IPS-18c (cell line): ENCODE measurements at regions not wholly inside any gene's neighbourhood (a gene's known extent, or its start where the extent isn't known, plus 50 kb on each side); places are given as distances from the start of the nearest gene placed in this dataset.
"Not testable (repeated sequence)": the region's sequence is repeated elsewhere in the genome, so short reads cannot be mapped to it uniquely, and the experiment has no call there.

Experiments
- H3K4me3 ChIP-seq: 2 replicates; pipeline ENCODE4 v1.7.0; 2013; ENCODE audit warnings: low read depth, mild to moderate bottlenecking, low read length, moderate library complexity; ENCODE audit not compliant: insufficient read depth
- H3K9me3 ChIP-seq: one replicate; pipeline ENCODE4 v1.6.1; 2013; ENCODE audit warnings: mild to moderate bottlenecking, low read length, moderate library complexity; ENCODE audit not compliant: control insufficient read depth, insufficient read depth

- Histone ChIP-seq H3K4me3 (no peak overlapping the region), H3K9me3 (peaks cover 12% of the 10 kb centered on the region)
Observed at GRCh38 chr10:57338823-57339558, 928.7 kb downstream of the IPMK start.

DNA sequence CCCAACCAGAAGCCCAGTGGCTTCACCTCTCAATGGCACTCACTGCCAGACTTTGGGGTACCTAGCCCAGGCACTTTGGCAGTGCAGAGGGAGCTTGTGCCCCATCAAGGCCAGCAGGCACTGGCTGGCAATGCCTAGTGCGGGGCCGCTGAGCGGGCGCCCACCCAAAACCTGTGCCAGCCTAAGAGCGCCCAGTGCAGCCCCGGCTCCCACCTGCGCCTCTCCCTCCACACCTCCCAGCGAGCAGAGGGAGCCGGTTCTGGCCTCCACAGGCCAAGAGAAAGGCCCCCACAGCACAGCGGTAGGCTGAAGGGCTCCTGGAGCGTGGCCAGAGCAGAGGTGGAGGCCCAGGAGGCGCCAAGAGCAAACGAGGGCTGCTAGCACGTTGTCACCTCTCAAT, 930.8 kb downstream of the IPMK start:
- no peak overlapping the region for H3K4me3 ChIP-seq
- H3K9me3 ChIP-seq = no peaks in the 10 kb centered on the region

DNA sequence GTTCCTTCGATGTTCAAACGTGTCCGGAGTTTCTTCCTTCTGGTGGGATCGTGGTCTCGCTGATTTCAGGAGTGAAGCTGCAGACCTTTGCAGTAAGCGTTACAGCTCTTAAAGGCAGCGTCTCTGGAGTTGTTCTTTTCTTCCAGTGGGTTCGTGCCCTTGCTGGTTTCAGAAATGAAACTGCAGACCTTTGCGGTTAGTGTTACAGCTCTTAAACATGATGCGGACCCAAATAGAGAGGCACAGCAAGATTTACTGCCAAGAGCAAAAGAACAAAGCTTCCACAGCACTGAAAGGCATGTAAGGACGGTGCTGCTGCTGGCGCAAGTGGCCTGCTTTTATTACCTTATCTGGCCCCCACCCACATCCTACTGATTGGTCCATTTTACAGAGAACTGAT, 931.4 kb downstream of the IPMK start:
- no peak overlapping the region for H3K4me3 ChIP-seq
- no peaks in the 10 kb centered on the region for H3K9me3 ChIP-seq

GRCh38 chr10:57334523-57334922, 933.2 kb downstream of the IPMK start:
- H3K9me3 ChIP-seq = no peaks in the 10 kb centered on the region
- H3K4me3 ChIP-seq = no peak overlapping the region

GRCh38 chr10:57333880-57334279, 933.8 kb downstream of the IPMK start:
- no peak overlapping the region for H3K4me3 ChIP-seq

DNA sequence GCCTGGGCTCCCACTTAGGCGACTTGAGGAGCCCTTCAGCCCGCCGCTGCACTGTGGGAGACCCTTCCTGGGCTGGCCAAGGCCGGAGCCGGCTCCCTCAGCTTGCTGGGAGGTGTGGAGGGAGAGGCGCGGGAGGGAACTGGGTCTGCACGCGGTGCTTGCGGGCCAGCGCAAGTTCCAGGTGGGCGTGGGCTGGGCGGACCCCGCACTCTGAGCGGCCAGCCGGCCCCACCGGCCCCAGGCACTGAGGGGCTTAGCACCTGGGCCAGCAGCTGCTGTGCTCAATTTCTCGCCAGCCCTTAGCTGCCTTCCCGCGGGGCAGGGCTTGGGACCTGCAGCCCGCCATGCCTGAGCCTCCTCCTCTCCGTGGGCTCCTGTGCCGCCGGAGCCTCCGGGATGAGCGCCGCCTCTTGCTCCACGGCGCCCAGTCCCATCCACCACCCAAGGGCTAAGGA, 946.3 kb downstream of the IPMK start:
- H3K4me3 ChIP-seq, H3K9me3 ChIP-seq: not testable (repeated sequence)

More at GRCh38 chr10:57333880-57334279, 933.8 kb downstream of the IPMK start:
- no peaks in the 10 kb centered on the region for H3K9me3 ChIP-seq

DNA sequence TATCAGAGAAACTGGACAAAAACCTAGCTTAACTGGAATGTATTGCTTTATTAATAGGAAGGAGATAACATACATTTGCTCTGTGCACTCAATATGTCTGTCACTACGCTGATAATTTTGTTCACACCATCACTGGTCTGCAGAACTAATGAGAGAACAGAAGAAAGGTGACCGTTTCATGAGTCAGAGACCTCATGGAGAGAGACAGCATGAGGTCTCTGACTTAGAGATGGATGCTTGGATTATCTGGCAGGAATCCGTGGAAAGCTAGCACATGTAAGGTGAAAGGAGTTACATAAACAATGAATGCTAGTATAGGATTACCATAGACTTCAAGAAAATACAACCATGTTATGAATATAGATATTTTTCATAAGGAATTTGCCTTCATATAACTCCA, 947.3 kb downstream of the IPMK start:
- Histone ChIP-seq H3K9me3 (no peaks in the 10 kb centered on the region), H3K4me3 (no peak overlapping the region)

GRCh38 chr10:57314046-57314445, 953.0 kb upstream of the ZWINT start:
- no peak overlapping the region for H3K4me3 ChIP-seq
- H3K9me3 ChIP-seq = no peaks in the 10 kb centered on the region

GRCh38 chr10:57303566-57303965, 942.5 kb upstream of the ZWINT start:
- H3K9me3 ChIP-seq = no peaks in the 10 kb centered on the region
- no peak overlapping the region for H3K4me3 ChIP-seq

DNA sequence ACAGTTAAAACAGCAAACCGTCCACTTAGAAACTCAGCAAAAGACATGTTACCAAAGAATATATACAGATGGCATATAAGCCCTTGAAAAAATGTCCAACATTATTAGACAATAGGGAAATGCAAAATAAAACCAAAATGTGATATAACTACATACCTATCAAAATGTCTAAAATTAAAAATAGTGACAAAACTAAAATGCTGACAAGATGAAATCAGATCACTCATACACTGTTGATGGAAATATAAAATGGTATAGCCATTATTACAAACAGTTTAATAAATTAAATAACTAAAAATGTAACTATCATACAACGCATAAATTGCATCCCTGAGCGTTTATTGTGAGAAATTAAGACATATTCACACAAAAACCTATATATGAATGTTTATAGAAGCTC, 939.7 kb upstream of the ZWINT start:
- Histone ChIP-seq H3K9me3 (no peaks in the 10 kb centered on the region), H3K4me3 (no peak overlapping the region)

GRCh38 chr10:57294698-57295097, 933.6 kb upstream of the ZWINT start:
- Histone ChIP-seq H3K9me3 (no peaks in the 10 kb centered on the region), H3K4me3 (no peak overlapping the region)

- no peaks in the 10 kb centered on the region for H3K9me3 ChIP-seq
Observed at GRCh38 chr10:57288754-57289153, 927.7 kb upstream of the ZWINT start.

DNA sequence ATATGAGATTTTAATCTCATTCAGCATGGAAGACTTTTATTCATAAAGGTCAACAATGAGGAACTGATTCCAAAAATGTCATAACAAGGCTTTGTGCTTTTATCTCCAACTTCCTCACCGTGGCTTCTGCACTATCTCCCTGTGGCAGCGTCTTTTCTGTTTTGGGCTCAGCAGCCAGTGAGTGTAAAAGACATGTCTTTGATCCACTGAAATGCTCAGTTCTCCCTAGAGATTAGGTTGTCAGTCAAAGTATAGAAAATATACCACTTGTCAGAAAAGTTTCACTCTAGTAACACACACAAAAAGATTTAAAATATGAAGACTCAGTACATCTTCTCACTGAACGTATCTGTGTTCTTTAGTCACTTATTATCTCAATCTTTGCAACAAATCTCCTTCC, 901.8 kb upstream of the ZWINT start:
- H3K9me3 ChIP-seq = no peaks in the 10 kb centered on the region

More at GRCh38 chr10:57288754-57289153, 927.7 kb upstream of the ZWINT start:
- no peak overlapping the region for H3K4me3 ChIP-seq

DNA sequence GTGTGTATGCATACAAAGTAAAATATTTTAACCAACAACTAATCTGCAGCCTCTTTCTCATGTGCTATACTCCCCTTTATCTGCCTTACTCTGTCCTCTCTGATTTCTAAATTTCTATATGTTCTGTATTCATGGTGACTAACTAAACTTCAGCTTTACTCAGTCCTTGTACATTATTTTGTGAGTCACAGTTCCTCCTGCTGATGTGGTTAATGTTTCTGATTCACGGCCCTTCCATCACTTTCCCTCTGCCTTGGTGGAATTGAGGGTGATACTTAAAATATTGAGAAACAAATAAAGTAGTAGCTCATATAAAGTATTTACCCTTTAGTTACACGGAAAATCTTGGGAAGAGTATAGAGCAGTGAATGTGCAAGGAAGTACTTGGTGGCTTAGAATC, 899.1 kb upstream of the ZWINT start:
- Histone ChIP-seq H3K9me3 (no peaks in the 10 kb centered on the region), H3K4me3 (no peak overlapping the region)

More for the DNA sequence above, 901.8 kb upstream of the ZWINT start:
- no peak overlapping the region for H3K4me3 ChIP-seq

DNA sequence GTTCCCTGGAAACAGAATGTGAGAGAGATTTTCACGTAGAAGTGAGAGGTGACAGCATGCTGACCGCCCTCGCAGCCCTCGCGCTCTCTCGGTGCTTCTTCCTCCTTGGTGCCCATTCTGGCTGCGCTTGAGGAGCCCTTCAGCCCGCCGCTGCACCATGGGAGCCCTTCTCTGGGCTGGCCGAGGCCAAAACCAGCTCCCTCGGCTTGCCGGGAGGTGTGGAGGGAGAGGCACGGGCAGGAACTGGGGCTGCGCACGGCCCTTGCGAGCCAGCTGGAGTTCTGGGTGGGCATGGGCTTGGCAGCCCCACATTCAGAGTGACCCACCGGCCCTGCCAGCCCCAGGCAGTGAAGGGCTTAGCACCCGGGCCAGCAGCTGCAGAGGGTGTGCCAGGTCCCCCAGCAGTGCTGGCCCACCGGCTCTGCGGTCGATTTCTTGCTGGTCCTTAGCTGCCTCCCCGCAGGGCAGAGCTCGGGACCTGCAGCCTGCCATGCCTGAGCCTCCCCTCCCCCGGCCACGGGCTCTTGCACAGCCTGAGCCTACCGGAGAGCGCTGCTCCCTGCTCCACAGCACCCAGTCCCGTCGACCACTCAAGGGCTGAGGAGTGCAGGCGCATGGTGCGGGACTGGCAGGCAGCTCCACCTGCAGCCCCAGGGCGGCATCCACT, 888.7 kb upstream of the ZWINT start:
- H3K9me3 ChIP-seq = peaks cover 4% of the 10 kb centered on the region
- no peak overlapping the region for H3K4me3 ChIP-seq

- Histone ChIP-seq H3K9me3 (peaks cover 4% of the 10 kb centered on the region), H3K4me3 (no peak overlapping the region)
Observed at GRCh38 chr10:57247271-57247670, 886.2 kb upstream of the ZWINT start.

DNA sequence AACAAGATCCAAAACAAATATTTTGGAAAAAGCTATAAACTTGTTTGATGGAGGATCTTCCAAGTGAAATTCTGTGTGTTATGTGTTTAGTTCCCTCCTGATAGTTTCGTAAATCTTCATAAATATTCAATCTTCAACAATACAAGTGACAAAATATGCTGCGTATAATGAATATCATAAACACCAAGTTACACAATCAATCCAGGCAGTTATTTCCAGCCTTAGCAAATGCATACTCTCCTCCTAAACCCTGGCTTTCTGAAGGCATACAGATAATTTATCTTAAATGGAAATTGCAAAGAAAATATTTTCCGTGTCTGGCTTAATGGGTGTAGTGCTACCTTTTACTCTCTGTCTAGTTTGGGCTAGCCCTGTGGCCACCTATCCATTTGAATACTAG, 864.9 kb upstream of the ZWINT start:
- Histone ChIP-seq H3K4me3 (no peak overlapping the region), H3K9me3 (no peaks in the 10 kb centered on the region)

DNA sequence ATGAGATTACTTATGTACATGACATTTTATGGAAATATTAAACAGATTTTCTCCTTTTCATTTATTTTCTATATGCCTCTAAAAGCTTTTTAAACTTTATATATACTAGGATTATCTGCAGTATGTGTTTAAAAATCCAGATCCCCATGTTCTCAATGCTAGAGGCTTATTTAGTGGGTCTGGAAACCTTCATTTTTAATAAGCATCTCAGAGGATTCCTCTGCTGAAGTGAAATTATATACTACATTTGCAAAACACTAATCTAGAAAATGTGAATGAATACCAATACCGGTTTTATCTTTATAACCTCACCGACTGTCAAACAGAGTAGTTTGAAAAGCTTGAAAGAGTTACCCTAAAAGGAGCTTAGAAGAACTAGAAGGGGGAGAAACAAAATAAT, 863.8 kb upstream of the ZWINT start:
- no peak overlapping the region for H3K4me3 ChIP-seq
- H3K9me3 ChIP-seq = no peaks in the 10 kb centered on the region
